Heart left ventricle (tissue), 16 donors: ENCODE measurements at regions not wholly inside any gene's neighbourhood (a gene's known extent, or its start where the extent isn't known, plus 50 kb on each side); places are given as distances from the start of the nearest gene placed in this dataset.

Source experiments
- ATAC-seq, 4 donors: fragments of 200-7000 bp; cut with Tn5 transposase; one replicate each; pipeline ENCODE4 v1.9.1; 2020 to 2022; ENCODE audit warnings: moderate library complexity in 4 of 4, mild to moderate bottlenecking in 3 of 4, moderate number of reproducible peaks in 1 of 4
- DNase-seq, 5 donors: peaks; one replicate each; pipeline ENCODE4 v3.0.0-alpha.2; 2020
- H3K27ac ChIP-seq, 12 donors: fragments of 200-600 bp; sonication (generic) in 4 of 12; one replicate each; pipeline versions ENCODE4 v1.5.0 to v1.8.0; 2016 to 2022; ENCODE audit warnings: mild to moderate bottlenecking in 2 of 12
- H3K27me3 ChIP-seq, 9 donors: fragments of 200-600 bp; sonication (generic) in 2 of 9; one replicate each; pipeline versions ENCODE4 v1.5.1 to v1.8.0; 2016 to 2022; ENCODE audit warnings: mild to moderate bottlenecking in 3 of 9
- H3K36me3 ChIP-seq, 9 donors: fragments of 200-600 bp; sonication (generic) in 2 of 9; one replicate each; pipeline versions ENCODE4 v1.5.0 to v1.8.0; 2018 to 2022; ENCODE audit warnings: mild to moderate bottlenecking in 2 of 9
- H3K4me1 ChIP-seq, 12 donors: fragments of 200-600 bp; sonication (generic) in 4 of 12; one replicate each; pipeline versions ENCODE4 v1.5.0 to v1.8.0; 2016 to 2022; ENCODE audit warnings: mild to moderate bottlenecking in 3 of 12
- H3K4me3 ChIP-seq, 12 donors: fragments of 200-600 bp; sonication (generic) in 4 of 12; one replicate each; pipeline versions ENCODE4 v1.5.0 to v1.8.0; 2017 to 2022; ENCODE audit warnings: mild to moderate bottlenecking in 9 of 12, moderate library complexity in 4 of 12
- H3K9me3 ChIP-seq, 12 donors: fragments of 200-600 bp; sonication (generic) in 4 of 12; one replicate each; pipeline versions ENCODE4 v1.5.0 to v1.8.0; 2016 to 2022; ENCODE audit warnings: mild to moderate bottlenecking in 1 of 12
- POLR2A ChIP-seq, 2 donors: fragments of 450-650 bp; IDR thresholded peaks; one replicate each; pipeline ENCODE4 v1.6.1; 2017; ENCODE audit warnings: antibody characterized with exemption in 2 of 2, mild to moderate bottlenecking in 2 of 2, moderate library complexity in 2 of 2
- WGBS, 4 donors: extraction: QIAGEN DNeasy Blood & Tissue Kit in 2 of 4; methylation state at CpG; one replicate each; pipeline versions ENCODE4 v1.1.5 to v1.1.7; 2013 to 2018; 5-methylcytosine and 5-hydroxymethylcytosine counted together
- intact Hi-C, 10 donors: fragments of 100-400 bp; cut with DNase I; formaldehyde crosslinking; loops; one replicate each; pipeline versions ENCODE4 v1.11.1 to v1.14.2; 2022
- TF ChIP-seq, protein P1 (sequence below), 12 donors: fragments of 200-600 bp; sonication (generic) in 4 of 12; IDR thresholded peaks; one replicate each; pipeline versions ENCODE4 v1.5.0 to v1.8.0; 2018 to 2022; ENCODE audit warnings: antibody characterized with exemption in 12 of 12, mild to moderate bottlenecking in 5 of 12
- donor health status: ischemic (EF 13 %, LVEDD 7.1; RV severe dilation, severe dysfunction).
- donor health status: healthy with polysubstance abuse.
- donor health status: DM: no; HTN: yes; CAD: no.
- donor health status: DM: no; HTN: no; CAD: no.
- donor health status: ischemic (EF 25% LVEDD 6.9; RV normal size, moderate dysfunction).
- donor health status: ischemic (EF 25% LVEDD 5.7; RV mildly dilated, moderate dysfunction).
- donor health status: healthy.
- donor health status: DM: yes; HTN: yes; CAD: no.
- donor health status: ischemic (EF 35%, LVEDD 5.7; RV mildly dilated, moderate dysfunction).
- donor health status: nonischemic (EF 11% LVEDD 7.7; RV severe dilation, severe dysfunction).
- donor health status: DM: yes; HTN: yes; CAD: no.
- donor health status: PGD.
- donor health status: ischemic (EF 29% LVEDD 5.4; RV normal size, mild dysfunction).
- donor health status: nonischemic (EF 23%, LVEDD 6.1; RV moderate dilation, normal function).

DNA sequence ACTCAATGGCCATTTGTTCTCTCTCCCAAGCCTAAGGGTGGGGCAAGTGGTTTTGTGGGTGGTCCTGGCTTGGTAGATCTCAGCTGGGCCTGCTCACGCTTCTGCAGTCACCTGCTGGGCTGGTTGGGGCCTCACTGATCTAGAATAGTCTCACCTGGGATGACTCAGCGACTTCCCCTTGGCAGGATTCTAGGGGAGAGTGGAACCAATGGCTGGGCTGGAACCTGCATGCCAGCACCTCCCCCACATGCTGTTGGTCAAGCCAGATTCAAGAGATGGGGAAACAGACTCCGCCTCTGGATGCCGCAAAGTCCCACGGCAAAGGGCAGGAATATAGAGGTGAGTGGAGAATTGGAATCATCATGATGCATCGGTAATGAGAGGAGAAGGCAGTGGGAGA, 292.9 kb upstream of the NPVF start:
- no peak for ATAC-seq
- TF ChIP-seq, protein P1, sequence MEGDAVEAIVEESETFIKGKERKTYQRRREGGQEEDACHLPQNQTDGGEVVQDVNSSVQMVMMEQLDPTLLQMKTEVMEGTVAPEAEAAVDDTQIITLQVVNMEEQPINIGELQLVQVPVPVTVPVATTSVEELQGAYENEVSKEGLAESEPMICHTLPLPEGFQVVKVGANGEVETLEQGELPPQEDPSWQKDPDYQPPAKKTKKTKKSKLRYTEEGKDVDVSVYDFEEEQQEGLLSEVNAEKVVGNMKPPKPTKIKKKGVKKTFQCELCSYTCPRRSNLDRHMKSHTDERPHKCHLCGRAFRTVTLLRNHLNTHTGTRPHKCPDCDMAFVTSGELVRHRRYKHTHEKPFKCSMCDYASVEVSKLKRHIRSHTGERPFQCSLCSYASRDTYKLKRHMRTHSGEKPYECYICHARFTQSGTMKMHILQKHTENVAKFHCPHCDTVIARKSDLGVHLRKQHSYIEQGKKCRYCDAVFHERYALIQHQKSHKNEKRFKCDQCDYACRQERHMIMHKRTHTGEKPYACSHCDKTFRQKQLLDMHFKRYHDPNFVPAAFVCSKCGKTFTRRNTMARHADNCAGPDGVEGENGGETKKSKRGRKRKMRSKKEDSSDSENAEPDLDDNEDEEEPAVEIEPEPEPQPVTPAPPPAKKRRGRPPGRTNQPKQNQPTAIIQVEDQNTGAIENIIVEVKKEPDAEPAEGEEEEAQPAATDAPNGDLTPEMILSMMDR (IDR thresholded peaks at IDR 0.05) = no peak
- no peak for TF ChIP-seq POLR2A (IDR thresholded peaks at IDR 0.05)
- intact Hi-C loops = no loop called here
- Histone ChIP-seq H3K4me3 (no peak overlapping the region), H3K36me3 (no peaks in the 10 kb centered on the region), H3K4me1 (no peaks in the 10 kb centered on the region), H3K27ac (no peak overlapping the region), H3K27me3 (peaks cover 0 to 2% (median 0%) of the 10 kb centered on the region in 9 donors), H3K9me3 (no peaks in the 10 kb centered on the region)
- 90 to 97% (median 94%) methylated on average over 6 of the region's 6 CpGs for WGBS, 4 donors
- DNase-seq = no peak

DNA sequence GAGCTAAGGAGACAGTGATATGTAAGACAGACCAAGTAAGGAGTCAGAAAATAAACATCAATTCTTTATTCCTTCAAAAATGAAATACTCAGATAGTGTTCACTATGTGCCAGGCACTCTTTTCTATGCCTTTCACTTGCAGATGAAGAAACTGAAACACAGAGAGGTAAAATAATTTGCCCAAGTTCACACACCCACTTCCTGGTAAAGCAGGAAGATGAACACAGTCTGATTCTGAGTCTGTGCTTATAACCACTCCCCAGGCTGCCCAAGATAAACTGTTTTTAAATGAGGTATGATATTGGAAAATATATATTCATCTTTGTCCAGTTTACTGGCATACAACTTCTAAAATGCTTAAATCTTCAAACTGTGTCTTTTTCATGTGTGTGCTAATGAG, 294.4 kb upstream of the NPVF start:
- no peak for TF ChIP-seq POLR2A (IDR thresholded peaks at IDR 0.05)
- TF ChIP-seq, protein P1 (IDR thresholded peaks at IDR 0.05) = no peak
- intact Hi-C loops = no loop called here
- Histone ChIP-seq H3K4me3 (no peak overlapping the region), H3K4me1 (no peaks in the 10 kb centered on the region), H3K9me3 (no peaks in the 10 kb centered on the region), H3K36me3 (no peaks in the 10 kb centered on the region), H3K27me3 (peaks cover 0 to 2% (median 0%) of the 10 kb centered on the region in 9 donors), H3K27ac (no peak overlapping the region)
- ATAC-seq (no peak), DNase-seq (no peak)

DNA sequence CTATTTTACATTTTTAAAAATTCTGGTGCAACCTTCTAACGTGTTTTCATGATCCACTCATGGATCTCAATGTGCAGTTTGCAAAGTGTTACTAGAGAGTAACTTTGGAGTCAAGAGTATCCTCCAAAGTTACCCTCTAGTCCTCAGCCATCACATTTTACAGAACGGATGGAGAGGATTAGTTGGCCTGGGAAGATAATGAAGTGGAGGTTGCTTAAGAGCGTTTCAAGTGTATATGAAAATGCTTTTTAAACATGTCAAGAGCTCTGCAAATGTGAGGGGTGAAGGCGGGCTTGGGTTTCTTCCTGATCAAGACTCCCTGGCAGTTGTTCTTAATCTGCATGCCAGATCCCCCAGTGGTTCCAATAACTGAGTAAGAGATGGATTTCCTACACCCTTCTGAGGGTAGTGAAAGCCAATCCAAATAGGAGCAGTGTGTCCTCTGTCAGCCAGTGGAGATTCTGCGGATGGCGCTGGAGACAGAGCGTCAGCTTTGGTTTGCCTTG, 299.4 kb upstream of the NPVF start:
- Histone ChIP-seq H3K4me3 (no peak overlapping the region), H3K4me1 (no peaks in the 10 kb centered on the region), H3K36me3 (no peaks in the 10 kb centered on the region), H3K27ac (no peak overlapping the region), H3K27me3 (peaks cover 0 to 7% (median 0%) of the 10 kb centered on the region in 9 donors), H3K9me3 (no peaks in the 10 kb centered on the region)
- TF ChIP-seq, protein P1 (IDR thresholded peaks at IDR 0.05) = no peak
- TF ChIP-seq POLR2A (IDR thresholded peaks at IDR 0.05) = no peak
- no peak for DNase-seq
- 82 to 89% (median 84%) methylated on average over 7 of the region's 7 CpGs for WGBS, 4 donors
- intact Hi-C loops = no loop called here
- ATAC-seq = no peak

DNA sequence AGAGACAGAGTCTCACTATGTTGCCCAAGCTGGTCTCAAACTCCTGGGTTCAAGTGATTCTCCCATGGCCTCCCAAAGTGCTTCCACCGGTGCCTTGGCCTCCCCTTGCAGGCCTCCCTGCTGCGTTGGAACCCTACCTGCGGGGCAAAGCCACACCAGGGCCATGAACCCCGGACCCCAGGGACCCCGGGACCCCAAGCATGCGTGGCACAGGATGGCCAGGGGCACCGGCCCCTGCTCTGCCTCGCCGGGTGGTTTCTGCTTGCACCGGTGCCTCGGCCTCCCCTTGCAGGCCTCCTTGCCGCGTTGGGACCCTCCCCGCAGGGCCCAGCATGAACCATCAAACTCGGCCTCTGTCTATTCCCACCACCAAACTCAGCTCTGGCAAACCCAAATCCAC, 301.0 kb upstream of the NPVF start:
- Histone ChIP-seq H3K27me3 (peaks cover 0 to 7% (median 0%) of the 10 kb centered on the region in 9 donors), H3K36me3 (no peaks in the 10 kb centered on the region), H3K27ac (no peak overlapping the region), H3K4me3 (no peak overlapping the region), H3K9me3 (no peaks in the 10 kb centered on the region), H3K4me1 (no peaks in the 10 kb centered on the region)
- TF ChIP-seq, protein P1 (IDR thresholded peaks at IDR 0.05) = no peak
- TF ChIP-seq POLR2A (IDR thresholded peaks at IDR 0.05) = no peak
- no peak for DNase-seq
- no peak for ATAC-seq
- intact Hi-C loops = no loop called here
- 91 to 95% (median 92%) methylated on average over 15 of the region's 15 CpGs for WGBS, 4 donors
